Right atrium auricular region (tissue), 2 donors: ENCODE measurements at regions not wholly inside any gene's neighbourhood (a gene's known extent, or its start where the extent isn't known, plus 50 kb on each side); places are given as distances from the start of the nearest gene placed in this dataset.

ENCODE experiments used
- DNase-seq: peaks from one replicate; pipeline ENCODE4 v3.0.0-alpha.2; 2019; ENCODE audit warnings: low spot score
- H3K27ac ChIP-seq, 2 donors: fragments of 200-600 bp; sonication (generic); 1 replicate in 1 of 2; 2 replicates in 1 of 2; pipeline ENCODE4 v1.5.1; 2016 to 2019
- H3K27me3 ChIP-seq, 2 donors: fragments of 200-600 bp; sonication (generic); one replicate each; pipeline versions ENCODE4 v1.5.1 to v1.6.0; 2017 to 2019
- H3K36me3 ChIP-seq: fragments of 200-600 bp; sonication (generic); one replicate; pipeline ENCODE4 v1.5.1; 2016
- H3K4me1 ChIP-seq, 2 donors: fragments of 200-600 bp; sonication (generic); one replicate each; pipeline versions ENCODE4 v1.5.1 to v1.6.0; 2017 to 2019
- H3K4me3 ChIP-seq, 2 donors: fragments of 200-600 bp; sonication (generic); 1 replicate in 1 of 2; 2 replicates in 1 of 2; pipeline ENCODE4 v1.5.1; 2017 to 2019; ENCODE audit warnings: mild to moderate bottlenecking in 1 of 2, moderate library complexity in 1 of 2
- H3K9me3 ChIP-seq, 2 donors: fragments of 200-600 bp; sonication (generic); one replicate each; pipeline ENCODE4 v1.5.1; 2019
- TF ChIP-seq, protein P1 (sequence below), 2 donors: fragments of 200-600 bp; sonication (generic); IDR thresholded peaks; one replicate each; pipeline ENCODE4 v1.5.1; 2019; ENCODE audit warnings: antibody characterized with exemption in 2 of 2

DNA sequence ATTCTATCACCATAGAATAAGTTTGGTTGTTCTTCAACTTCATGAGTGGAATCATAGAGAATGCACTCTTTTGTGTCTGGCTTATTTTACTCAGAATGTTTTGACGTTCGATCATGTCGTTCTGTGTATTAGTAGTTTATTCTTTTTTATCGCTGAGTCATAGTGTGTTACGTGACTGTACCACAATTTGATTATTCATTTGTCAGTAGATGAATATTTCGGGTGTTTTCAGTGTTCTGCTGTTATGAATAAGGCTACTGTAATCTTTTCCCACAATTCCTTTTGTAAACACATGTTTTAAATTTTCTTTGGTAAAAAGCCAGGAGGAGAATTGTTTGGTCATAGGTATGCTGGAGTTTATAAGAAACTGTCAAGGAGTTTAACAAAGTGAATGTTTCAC is 279.9 kb upstream of the B3GAT1 start:
- no peaks in the 10 kb centered on the region for H3K27me3 ChIP-seq
- H3K36me3 ChIP-seq, result no peaks in the 10 kb centered on the region
- no peak for DNase-seq
- H3K9me3 ChIP-seq, result no peaks in the 10 kb centered on the region
- no peak overlapping the region for H3K27ac ChIP-seq
- TF ChIP-seq, protein P1, sequence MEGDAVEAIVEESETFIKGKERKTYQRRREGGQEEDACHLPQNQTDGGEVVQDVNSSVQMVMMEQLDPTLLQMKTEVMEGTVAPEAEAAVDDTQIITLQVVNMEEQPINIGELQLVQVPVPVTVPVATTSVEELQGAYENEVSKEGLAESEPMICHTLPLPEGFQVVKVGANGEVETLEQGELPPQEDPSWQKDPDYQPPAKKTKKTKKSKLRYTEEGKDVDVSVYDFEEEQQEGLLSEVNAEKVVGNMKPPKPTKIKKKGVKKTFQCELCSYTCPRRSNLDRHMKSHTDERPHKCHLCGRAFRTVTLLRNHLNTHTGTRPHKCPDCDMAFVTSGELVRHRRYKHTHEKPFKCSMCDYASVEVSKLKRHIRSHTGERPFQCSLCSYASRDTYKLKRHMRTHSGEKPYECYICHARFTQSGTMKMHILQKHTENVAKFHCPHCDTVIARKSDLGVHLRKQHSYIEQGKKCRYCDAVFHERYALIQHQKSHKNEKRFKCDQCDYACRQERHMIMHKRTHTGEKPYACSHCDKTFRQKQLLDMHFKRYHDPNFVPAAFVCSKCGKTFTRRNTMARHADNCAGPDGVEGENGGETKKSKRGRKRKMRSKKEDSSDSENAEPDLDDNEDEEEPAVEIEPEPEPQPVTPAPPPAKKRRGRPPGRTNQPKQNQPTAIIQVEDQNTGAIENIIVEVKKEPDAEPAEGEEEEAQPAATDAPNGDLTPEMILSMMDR (IDR thresholded peaks at IDR 0.05), result no peak
- H3K4me3 ChIP-seq, result no peak overlapping the region
- H3K4me1 ChIP-seq, result no peaks in the 10 kb centered on the region

DNA sequence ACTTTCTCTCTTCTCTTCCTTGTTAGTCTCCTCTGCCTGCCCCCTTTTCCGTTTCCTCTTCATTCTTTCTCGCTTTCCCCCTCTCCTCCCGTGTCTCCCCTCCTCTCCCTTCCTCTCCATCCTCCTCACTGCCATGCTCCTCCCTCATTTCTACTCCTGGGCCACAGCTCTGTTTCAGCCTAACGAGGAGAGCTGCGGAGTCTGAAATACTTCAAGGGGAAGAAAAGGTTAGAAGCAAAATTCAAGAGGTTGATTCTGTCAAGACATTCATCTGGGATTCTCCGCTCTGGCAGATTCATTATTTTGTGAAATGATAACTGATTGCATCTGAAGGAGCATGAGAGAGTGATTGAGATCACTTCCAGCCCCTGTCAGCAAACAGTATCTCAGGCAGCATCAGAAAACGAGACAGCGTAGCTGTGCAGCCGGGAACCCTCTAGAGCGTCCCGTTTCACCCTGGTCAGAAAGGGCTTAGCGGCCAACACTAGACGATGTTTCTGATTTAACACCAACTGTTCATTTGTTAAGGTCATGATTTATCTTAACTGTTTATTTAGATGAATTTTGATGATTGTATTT is 279.3 kb upstream of the B3GAT1 start:
- H3K27ac ChIP-seq, result no peak overlapping the region
- no peaks in the 10 kb centered on the region for H3K27me3 ChIP-seq
- DNase-seq, result no peak
- TF ChIP-seq, protein P1 (IDR thresholded peaks at IDR 0.05), result no peak
- H3K36me3 ChIP-seq, result no peaks in the 10 kb centered on the region
- H3K9me3 ChIP-seq, result no peaks in the 10 kb centered on the region
- H3K4me3 ChIP-seq, result no peak overlapping the region
- H3K4me1 ChIP-seq, result no peaks in the 10 kb centered on the region

DNA sequence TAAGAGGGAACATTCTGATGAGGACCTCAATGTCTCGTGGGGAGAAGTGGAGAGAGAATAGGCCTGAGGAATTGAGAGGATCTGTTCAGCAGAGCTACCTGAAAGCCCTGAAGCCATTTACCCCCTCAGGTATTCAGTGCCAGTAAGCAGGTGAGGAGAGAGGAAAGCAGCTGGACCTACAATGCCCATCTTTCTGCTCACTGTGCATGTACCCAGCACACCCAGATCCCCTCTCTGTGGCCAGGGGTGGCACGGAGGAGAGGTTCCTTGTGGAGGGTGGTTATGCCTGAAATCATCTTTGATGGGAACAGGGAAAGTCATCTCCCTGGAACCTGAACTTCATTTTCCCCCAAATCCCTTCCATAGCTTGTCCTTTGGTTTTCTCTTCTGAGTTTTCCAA is 277.8 kb upstream of the B3GAT1 start:
- no peaks in the 10 kb centered on the region for H3K4me1 ChIP-seq
- DNase-seq, result no peak
- no peaks in the 10 kb centered on the region for H3K9me3 ChIP-seq
- TF ChIP-seq, protein P1 (IDR thresholded peaks at IDR 0.05), result no peak
- H3K27ac ChIP-seq, result no peak overlapping the region
- no peaks in the 10 kb centered on the region for H3K27me3 ChIP-seq
- no peak overlapping the region for H3K4me3 ChIP-seq
- no peaks in the 10 kb centered on the region for H3K36me3 ChIP-seq

- no peaks in the 10 kb centered on the region for H3K27me3 ChIP-seq
- no peaks in the 10 kb centered on the region for H3K36me3 ChIP-seq
- no peak overlapping the region for H3K27ac ChIP-seq
Measured at GRCh38 chr11:134687548-134687947, 275.5 kb upstream of the B3GAT1 start.

GRCh38 chr11:134686460-134687061 is 274.5 kb upstream of the B3GAT1 start:
- H3K4me3 ChIP-seq, result no peak overlapping the region
- H3K27me3 ChIP-seq, result no peaks in the 10 kb centered on the region
- TF ChIP-seq, protein P1 (IDR thresholded peaks at IDR 0.05), result no peak
- DNase-seq, result no peak
- no peaks in the 10 kb centered on the region for H3K36me3 ChIP-seq
- no peaks in the 10 kb centered on the region for H3K4me1 ChIP-seq
- no peak overlapping the region for H3K27ac ChIP-seq
- H3K9me3 ChIP-seq, result no peaks in the 10 kb centered on the region

More at GRCh38 chr11:134687548-134687947, 275.5 kb upstream of the B3GAT1 start:
- TF ChIP-seq, protein P1 (IDR thresholded peaks at IDR 0.05), result no peak
- Histone ChIP-seq H3K9me3 (no peaks in the 10 kb centered on the region), H3K4me3 (no peak overlapping the region), H3K4me1 (no peaks in the 10 kb centered on the region)
- no peak for DNase-seq
